ENCODE measurements at regions not wholly inside any gene's neighbourhood (a gene's known extent, or its start where the extent isn't known, plus 50 kb on each side); places are given as distances from the start of the nearest gene placed in this dataset.

DNA sequence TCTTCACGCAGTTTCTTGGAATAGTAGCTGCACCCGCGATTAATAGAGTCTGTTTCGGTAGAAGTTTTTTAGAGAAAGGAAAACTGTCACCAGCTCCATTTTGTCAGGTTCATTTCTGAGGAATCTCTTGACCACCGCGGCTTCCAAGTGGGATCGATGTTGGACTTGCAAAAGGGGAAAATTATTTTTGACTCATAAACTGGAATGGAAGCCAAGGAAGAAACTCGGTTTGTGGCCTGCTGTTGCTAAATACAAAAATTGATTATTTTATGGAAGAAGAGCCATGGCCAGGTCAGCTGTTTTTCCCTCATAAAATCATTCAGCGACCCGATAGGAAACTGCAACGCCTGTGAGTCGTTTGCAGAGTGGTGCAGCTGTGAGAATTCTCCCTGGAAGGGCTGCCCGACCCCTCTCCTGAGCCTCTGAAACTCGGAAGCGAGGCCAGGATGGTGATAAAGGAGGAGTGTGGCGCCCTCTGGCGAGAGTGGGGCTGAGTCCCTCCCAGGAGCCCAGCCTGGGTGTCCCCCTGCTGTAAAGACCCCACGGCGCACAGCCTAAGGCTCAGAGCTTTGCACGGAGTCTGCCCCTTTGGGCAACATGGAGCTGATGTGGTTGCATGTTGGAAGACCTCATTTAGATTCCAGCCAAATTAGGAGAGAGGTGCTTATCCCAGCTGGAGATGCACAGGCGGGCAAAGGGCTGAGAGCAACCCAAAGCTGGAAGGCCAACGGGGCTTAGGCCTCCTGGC lies 83.6 kb upstream of the SLC25A33 start (continued):
- no peak for TF ChIP-seq CSRNP1 (CRISPR knock-in tag; IDR thresholded peaks at IDR 0.05)
- TF ChIP-seq HNRNPH1 (optimal IDR thresholded peaks at IDR 0.05; ENCODE audit: low read depth, low read length) = no peak
- TF ChIP-seq HMG20B (CRISPR knock-in tag; conservative IDR thresholded peaks at IDR 0.05) = 0 out of 2 replicates have a peak, but pooled peaks have one; percentile 24
- TF ChIP-seq HDAC2 (CRISPR knock-in tag; IDR thresholded peaks at IDR 0.05) = 0 out of 2 replicates have a peak, but pooled peaks have one; percentile 27
- TF ChIP-seq ZZZ3 (CRISPR knock-in tag; IDR thresholded peaks at IDR 0.05; ENCODE audit: borderline replicate concordance) = no peak
- TF ChIP-seq BCL6 (CRISPR knock-in tag; IDR thresholded peaks at IDR 0.05) = 0 out of 2 replicates have a peak, but pooled peaks have one; percentile 39
- TF ChIP-seq GZF1 (CRISPR knock-in tag; IDR thresholded peaks at IDR 0.05) = no peak
- peak; percentile 47; the same call in 1 of the 2 replicates for TF ChIP-seq KLF12 (CRISPR knock-in tag; IDR thresholded peaks at IDR 0.05; ENCODE audit: borderline replicate concordance)
- TF ChIP-seq HMGXB4 (CRISPR knock-in tag; IDR thresholded peaks at IDR 0.05; ENCODE audit: borderline replicate concordance in 1 of 2, low read depth in 1 of 2) = peak in 1 of 2 experiments; percentile 71; a peak in 1 of 4 replicates
- no peak for TF ChIP-seq RNF219 (CRISPR knock-in tag; IDR thresholded peaks at IDR 0.05)
- TF ChIP-seq GATAD1 (CRISPR knock-in tag; IDR thresholded peaks at IDR 0.05) = peak; percentile 23; the same call in 1 of the 2 replicates
- TF ChIP-seq, protein P1, sequence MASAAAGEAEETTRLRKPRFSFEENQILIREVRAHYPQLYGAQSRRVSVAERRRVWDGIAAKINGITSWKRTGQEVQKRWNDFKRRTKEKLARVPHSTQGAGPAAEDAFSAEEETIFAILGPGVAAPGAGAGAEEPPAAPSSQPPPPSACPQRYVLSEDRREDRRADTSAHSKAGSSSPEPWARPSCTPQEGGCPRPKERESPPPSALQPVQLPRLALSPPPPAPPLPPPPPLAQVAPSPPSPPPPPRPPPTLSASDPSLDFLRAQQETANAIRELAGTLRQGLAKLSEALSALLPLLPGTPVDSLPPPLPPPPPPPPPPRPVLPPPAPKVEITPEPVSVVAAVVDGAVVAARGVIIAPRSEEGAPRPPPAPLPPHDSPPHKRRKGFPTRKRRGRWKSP (CRISPR knock-in tag; IDR thresholded peaks at IDR 0.05) = 0 out of 2 replicates have a peak, but pooled peaks have one; percentile 48
- no peak for TF ChIP-seq ATF7 (IDR thresholded peaks at IDR 0.05)
- no peak for TF ChIP-seq ATF7 (CRISPR knock-in tag; IDR thresholded peaks at IDR 0.05)
- no peak for TF ChIP-seq NFIB (CRISPR knock-in tag; IDR thresholded peaks at IDR 0.05; ENCODE audit: borderline replicate concordance)
- TF ChIP-seq GATAD2A (CRISPR knock-in tag; IDR thresholded peaks at IDR 0.05) = peak; percentile 35; the same call in 1 of the 2 replicates
- TF ChIP-seq ATF2 (CRISPR knock-in tag; IDR thresholded peaks at IDR 0.05) = peak; percentile 35; the same call in 1 of the 2 replicates
- TF ChIP-seq, protein P2, sequence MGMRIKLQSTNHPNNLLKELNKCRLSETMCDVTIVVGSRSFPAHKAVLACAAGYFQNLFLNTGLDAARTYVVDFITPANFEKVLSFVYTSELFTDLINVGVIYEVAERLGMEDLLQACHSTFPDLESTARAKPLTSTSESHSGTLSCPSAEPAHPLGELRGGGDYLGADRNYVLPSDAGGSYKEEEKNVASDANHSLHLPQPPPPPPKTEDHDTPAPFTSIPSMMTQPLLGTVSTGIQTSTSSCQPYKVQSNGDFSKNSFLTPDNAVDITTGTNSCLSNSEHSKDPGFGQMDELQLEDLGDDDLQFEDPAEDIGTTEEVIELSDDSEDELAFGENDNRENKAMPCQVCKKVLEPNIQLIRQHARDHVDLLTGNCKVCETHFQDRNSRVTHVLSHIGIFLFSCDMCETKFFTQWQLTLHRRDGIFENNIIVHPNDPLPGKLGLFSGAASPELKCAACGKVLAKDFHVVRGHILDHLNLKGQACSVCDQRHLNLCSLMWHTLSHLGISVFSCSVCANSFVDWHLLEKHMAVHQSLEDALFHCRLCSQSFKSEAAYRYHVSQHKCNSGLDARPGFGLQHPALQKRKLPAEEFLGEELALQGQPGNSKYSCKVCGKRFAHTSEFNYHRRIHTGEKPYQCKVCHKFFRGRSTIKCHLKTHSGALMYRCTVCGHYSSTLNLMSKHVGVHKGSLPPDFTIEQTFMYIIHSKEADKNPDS (CRISPR knock-in tag; IDR thresholded peaks at IDR 0.05) = no peak
